GM18861 (cell line): ENCODE measurements at regions not wholly inside any gene's neighbourhood (a gene's known extent, or its start where the extent isn't known, plus 50 kb on each side); places are given as distances from the start of the nearest gene placed in this dataset.
"Not testable (repeated sequence)": the region's sequence is repeated elsewhere in the genome, so short reads cannot be mapped to it uniquely, and the experiment has no call there.

Experiments
- ATAC-seq: cut with Tn5 transposase; IDR thresholded peaks from one replicate; pipeline ENCODE4 v1.9.1; 2021; ENCODE audit not compliant: unreplicated experiment

DNA sequence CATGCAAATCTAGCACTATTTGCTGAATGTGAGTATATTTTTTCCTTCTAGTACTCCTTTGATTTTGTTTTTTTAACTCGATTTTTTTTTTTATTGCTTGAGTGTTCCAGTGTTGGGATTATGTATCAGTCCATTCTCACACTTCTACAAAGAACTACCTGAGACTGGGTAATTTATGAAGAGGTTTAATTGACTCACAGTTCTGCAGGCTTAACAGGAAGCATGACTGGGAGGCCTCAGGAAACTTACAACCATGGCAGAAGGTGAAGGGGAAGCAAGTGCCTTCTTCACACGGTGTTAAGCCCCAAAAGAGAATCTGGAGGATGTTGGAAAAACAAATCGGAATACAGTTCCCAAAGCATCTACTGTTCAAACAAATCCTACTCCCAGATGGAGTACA, 69.1 kb downstream of the ZNF518B start:
- ATAC-seq, result not testable (repeated sequence)

- no peak for ATAC-seq
Measured at GRCh38 chr4:10385994-10386394, 71.2 kb downstream of the ZNF518B start.

DNA sequence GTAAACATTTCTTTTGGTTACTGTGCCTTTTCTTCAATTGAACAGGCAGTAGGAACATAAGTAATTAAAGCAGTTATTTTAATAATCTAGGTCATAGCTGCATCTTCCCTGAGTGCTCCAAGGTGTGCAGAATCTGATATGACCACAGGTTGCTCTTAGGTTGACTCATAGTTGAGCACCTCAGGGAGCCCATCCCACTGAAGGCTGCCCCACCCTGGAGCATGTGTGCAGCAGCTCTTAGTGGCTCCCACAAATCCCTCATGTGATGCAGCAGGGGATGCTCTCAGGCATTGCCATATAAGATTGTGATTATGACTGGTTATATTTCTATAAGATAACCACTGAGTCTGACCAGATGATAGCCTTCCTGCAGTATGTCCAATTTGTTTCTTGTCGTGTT, 72.3 kb downstream of the ZNF518B start:
- no peak for ATAC-seq

- ATAC-seq, result no peak
Measured at GRCh38 chr4:10383417-10383816, 73.8 kb downstream of the ZNF518B start.

GRCh38 chr4:10382171-10382570, 75.1 kb downstream of the ZNF518B start:
- not testable (repeated sequence) for ATAC-seq

GRCh38 chr4:10381146-10381545, 76.1 kb downstream of the ZNF518B start:
- ATAC-seq, result no peak

DNA sequence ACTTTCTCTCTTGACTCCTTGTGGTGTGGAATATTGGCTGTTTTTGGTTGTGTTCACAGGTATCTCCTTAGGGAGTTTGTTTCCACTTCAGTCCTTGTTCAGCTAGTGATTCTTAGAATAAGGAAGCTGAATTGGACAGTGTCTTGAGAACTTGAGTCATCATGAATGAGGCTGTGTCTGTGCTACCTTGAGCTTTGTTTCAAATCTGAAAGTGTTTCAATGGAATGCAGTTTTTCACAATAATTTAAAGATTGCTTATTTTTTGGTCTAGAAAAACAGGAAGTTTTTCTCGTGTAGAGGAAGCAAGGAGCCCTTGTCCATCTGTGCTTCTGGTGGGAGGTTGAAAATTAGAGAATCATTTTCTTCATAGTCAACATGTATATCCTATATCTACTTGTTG, 76.5 kb downstream of the ZNF518B start:
- ATAC-seq, result no peak

DNA sequence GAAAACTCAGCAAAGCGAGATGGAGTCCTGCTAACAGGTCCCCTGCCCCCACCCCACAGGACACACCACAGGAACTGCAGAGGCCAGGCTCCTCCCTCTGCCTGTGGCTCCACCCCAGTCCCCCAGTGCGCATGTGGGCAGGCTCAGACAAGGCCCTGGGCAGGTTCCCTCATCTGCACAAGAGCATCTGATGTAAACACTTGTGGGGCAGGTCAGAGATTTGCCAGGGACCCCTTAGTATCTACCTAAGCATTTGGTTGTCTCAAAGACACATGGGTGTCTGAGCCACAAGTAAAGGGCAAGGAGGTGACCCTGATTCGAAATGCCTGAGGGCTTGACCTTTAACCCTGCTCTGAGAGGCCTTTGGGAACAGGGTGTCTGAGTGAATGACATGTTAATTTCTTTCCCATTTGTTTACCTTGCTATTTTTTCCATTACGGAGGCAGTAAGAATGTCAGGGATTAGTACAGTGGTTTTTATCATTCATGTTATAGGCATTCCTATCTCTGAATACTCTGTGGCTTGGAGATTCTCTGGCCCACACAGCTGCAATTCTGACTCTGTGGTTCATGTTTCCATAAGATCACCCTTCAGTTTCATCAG, 85.3 kb downstream of the ZNF518B start:
- no peak for ATAC-seq

DNA sequence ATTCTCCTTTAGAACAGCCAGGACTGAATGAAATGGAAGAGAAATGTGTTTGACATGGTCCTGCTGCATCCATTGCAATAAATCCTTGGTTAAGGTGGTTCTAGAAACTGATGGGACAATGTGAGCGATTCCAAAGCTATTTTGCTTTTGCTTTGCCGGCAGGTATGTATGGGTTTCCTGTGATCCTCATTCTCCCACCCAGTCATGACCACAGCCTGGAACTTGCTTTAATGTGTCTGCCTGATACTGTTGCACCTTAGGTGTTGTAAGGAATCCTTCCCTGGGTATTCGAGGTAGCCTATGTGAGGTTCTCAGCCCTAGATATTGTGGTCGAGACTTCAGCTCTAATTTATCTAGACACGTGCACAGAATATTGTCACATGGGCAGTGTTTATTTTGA, 86.1 kb downstream of the ZNF518B start:
- no peak for ATAC-seq

- ATAC-seq, result no peak
Measured at GRCh38 chr4:10369517-10369916, 87.7 kb downstream of the ZNF518B start.

- ATAC-seq, result no peak
Measured at GRCh38 chr4:10366628-10367027, 90.6 kb downstream of the ZNF518B start.

GRCh38 chr4:10364194-10364593, 93.0 kb downstream of the ZNF518B start:
- no peak for ATAC-seq

- ATAC-seq, result no peak
Measured at GRCh38 chr4:10354746-10355145, 102.5 kb downstream of the ZNF518B start.

DNA sequence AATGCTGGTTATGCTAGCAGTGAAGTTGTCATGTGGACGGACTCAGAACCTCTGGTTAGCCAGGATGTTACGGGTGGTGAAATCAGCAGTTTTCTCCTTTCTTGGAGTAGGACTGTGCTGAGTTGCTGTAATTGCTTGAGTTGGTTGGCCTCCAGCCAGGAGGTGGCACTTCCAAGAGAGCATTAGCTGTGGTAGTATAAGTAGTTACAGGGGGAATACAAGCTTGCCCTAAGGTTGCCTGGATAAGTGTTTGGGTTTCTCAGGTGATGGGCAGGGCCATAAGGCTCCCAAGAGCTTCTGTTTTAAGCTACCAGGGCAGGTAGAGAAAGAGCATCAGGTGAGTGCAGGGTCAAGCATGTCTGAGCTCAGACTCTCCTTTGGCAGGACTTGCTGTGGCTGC, 103.0 kb downstream of the ZNF518B start:
- ATAC-seq, result no peak

DNA sequence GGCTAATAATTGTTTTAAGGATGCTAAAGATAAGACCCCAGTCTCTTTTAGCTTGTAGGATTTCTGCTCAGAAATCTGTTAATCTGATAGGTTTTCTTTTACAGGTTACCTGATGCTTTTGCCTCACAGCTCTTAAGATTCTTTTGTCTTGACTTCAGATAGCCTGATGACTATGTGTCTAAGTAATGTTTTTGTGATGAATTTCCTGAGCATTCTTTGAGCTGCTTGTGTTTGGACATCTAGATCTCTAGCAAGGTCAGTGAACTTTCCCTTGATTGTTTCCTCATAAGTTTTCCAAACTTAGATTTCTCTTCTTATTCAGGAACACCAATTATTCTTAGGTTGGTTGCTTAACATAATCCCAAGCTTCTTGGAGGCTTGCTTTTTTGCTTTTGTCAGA, 104.1 kb downstream of the ZNF518B start:
- no peak for ATAC-seq

GRCh38 chr4:10348241-10348640, 109.0 kb downstream of the ZNF518B start:
- no peak for ATAC-seq

DNA sequence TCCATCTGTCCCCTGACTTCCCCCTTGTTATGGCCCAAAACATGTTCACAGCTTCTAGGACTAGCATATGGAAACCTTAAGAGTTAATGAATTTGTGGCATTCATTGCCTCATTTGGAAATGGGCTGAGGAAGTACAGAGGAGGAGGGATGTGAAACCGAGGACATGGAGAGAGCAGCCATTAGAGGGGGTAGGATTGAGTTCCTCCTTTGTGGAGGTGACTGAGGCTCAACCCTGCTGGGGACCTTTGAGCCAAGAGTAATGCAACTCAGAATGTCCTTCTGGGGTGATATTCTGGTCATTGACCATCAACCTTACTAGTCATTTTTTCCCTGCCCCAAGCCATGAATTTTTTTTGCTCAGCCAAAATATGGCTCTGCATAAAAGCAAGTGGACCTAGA, 109.4 kb downstream of the ZNF518B start:
- no peak for ATAC-seq

DNA sequence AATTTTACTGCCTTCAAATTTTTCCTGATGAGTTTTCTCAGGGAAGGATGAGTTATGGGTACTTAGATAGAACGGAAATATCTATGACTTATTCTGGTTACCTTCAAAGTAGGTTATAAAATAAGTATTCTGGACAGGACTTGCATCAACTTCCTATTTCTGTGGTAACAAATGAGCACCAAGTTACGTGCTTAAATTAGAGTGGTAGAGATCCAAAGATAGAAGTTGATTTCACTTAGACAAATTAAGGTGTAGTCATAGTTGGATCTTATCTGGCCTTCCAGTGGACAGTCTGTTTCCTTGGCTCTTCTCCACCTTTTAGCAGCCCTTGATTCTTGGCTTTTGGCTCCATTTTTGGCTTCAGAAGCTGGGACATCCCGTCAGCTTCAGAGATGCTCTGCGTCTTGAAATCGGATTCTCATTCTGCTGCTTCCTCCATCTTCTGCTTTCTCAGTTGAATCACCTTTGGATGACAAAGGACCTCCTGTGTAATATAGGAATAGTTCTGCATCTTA, 109.9 kb downstream of the ZNF518B start:
- no peak for ATAC-seq

- ATAC-seq, result no peak
Measured at GRCh38 chr4:10346023-10346422, 111.2 kb downstream of the ZNF518B start.

- ATAC-seq, result no peak
Measured at GRCh38 chr4:10345381-10345784, 111.8 kb downstream of the ZNF518B start.

GRCh38 chr4:10344824-10345223, 112.4 kb downstream of the ZNF518B start:
- ATAC-seq, result no peak

GRCh38 chr4:10343656-10344055, 113.6 kb downstream of the ZNF518B start:
- no peak for ATAC-seq

DNA sequence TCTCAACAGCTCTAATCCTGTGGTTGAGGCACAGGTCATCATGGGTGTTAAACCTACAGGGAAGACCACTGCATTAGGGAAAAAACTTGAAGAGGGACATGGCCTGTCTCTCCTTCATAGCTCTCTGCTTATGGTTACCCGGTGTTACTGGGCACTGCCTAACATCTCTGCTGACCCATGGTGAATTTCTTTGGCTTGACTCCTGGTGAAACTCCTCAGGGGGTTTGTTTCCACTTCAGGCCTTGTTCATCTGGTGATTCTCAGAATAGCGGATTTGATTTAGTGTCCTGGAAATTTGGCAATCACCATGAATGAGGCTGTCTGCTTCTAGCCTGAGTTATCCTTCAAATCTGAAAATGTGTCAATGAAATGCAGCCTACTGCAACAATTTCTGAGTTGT, 114.4 kb downstream of the ZNF518B start:
- no peak for ATAC-seq
